ENCODE measurements at regions not wholly inside any gene's neighbourhood (a gene's known extent, or its start where the extent isn't known, plus 50 kb on each side); places are given as distances from the start of the nearest gene placed in this dataset.
"Not testable (repeated sequence)": the region's sequence is repeated elsewhere in the genome, so short reads cannot be mapped to it uniquely, and the experiment has no call there.

DNA sequence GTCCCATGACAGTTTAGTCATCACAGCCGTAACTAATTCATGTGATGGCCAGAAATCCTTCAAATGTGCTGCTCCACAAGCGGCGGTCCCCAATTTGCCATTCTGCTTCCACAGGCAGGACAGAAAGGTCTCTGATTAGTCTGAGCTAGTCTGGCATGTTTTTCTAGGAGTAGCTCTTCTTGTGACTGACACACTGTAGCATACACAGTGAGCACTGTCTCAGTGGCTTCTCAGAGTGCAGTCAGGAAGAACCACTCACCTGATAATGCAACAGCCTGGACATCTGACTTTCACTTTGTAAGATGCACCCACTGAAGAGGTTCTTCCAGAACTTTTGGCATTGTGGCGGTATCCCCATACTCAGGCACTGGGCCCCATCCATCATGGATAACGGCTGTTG, 1266.2 kb downstream of the TMEM121 start:
- DNase-seq (ENCODE audit: low read depth in 2 of 2), result no peak

GRCh38 chr14:106798166-106798565, 1271.8 kb downstream of the TMEM121 start:
- not testable (repeated sequence) for DNase-seq (ENCODE audit: low read depth in 2 of 2)

DNA sequence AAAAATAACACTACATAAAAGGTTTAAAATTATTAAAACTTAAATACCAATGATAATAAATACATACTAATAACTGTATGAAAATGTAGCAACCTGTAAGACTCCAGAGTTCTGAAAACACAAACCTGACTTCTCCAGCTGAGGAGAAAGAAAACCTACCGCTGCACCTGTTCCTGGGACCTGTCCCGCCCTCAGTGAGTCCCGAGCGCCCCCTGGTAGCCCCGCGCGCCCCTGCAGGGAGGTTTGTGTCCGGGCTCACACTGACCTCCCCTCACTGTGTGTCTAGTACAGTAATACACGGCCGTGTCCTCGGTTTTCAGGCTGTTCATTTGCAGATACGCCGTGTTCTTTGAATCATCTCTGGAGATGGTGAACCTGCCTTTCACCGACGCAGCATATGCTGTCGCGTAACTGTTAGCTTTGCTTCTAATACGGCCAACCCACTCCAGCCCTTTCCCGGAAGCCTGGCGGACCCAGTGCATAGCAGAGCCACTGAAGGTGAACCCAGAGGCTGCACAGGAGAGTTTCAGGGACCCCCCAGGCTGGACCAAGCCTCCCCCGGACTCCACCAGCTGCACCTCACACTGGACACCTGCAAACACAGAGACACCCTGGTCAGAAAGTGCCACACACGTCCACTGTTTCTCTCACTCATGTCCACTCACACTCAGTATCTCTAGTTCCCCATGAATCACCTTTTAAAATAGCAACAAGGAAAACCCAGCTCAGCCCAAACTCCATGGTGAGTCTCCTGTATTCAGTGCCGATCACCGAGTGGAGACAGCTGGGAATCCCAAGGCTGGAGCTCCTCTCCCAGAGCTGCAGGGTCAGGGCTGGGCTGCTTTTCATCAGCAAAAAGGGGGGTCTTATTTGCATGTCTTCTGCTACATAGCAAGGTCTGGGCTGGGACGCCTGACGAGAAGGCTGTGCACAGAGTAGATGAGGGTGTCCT, 1276.3 kb downstream of the TMEM121 start:
- no peak for DNase-seq (ENCODE audit: low read depth in 2 of 2)

DNA sequence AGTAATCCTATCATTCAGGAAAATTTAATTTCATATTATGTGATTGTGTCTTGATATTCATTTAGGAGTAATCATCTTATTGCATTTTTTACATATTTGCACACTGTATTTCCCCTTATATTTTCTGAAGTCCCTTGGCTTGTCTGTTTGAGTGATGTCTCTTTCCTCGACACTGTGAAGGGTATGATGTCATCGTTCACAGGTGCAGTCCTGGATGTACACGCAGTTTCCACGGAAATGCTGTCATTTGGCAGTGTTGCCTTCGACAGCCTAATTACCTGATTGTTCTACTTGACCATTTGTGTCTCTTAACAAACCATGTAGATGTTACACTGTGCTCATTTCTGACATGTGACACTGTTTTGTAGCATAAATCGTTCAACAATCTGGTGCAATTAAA, 1277.0 kb downstream of the TMEM121 start:
- no peak for DNase-seq (ENCODE audit: low read depth in 2 of 2)

- DNase-seq (ENCODE audit: low read depth in 2 of 2), result no peak
Measured at GRCh38 chr14:106807493-106807892, 1281.1 kb downstream of the TMEM121 start.

- no peak for DNase-seq (ENCODE audit: low read depth in 2 of 2)
Measured at GRCh38 chr14:106808458-106808857, 1282.1 kb downstream of the TMEM121 start.

GRCh38 chr14:106808907-106809306, 1282.5 kb downstream of the TMEM121 start:
- no peak for DNase-seq (ENCODE audit: low read depth in 2 of 2)

GRCh38 chr14:106809615-106810014, 1283.2 kb downstream of the TMEM121 start:
- DNase-seq (ENCODE audit: low read depth in 2 of 2), result no peak

DNA sequence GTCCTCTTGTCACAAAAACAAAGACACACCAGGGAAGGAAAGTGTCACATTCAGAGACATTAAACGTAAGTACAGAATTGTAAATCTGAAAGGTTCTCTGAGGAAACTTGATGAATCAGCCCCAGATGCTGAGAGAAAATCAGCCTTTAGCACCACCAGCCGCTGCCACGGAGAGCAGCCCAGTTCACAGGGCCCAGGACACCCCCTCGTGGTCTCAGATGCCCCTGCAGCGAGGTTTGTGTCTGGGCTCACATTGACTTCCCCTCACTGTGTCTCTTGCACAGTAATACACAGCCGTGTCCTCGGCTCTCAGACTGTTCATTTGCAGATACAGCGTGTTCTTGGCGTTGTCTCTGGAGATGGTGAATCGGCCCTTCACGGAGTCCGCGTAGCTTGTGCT, 1283.8 kb downstream of the TMEM121 start:
- DNase-seq (ENCODE audit: low read depth in 2 of 2), result not testable (repeated sequence)

DNA sequence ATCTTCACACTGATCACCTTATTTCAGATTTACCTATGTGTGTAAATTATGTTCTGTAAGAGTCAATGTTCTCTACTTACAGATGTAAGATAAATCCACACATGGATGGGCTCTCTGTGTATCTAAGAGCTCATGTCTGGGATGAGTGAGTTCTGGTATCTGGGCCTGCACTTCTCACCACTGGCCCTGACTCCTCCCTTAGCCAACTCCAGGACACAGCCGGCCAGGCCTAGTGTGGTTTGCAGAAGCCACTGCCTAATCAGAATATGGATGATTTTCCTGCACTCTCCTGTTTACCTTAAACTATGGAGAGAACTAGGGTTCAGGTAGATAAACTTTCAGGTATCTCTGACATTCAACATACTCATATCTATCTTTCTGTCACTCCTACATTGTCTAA, 1284.8 kb downstream of the TMEM121 start:
- DNase-seq (ENCODE audit: low read depth in 2 of 2), result no peak

DNA sequence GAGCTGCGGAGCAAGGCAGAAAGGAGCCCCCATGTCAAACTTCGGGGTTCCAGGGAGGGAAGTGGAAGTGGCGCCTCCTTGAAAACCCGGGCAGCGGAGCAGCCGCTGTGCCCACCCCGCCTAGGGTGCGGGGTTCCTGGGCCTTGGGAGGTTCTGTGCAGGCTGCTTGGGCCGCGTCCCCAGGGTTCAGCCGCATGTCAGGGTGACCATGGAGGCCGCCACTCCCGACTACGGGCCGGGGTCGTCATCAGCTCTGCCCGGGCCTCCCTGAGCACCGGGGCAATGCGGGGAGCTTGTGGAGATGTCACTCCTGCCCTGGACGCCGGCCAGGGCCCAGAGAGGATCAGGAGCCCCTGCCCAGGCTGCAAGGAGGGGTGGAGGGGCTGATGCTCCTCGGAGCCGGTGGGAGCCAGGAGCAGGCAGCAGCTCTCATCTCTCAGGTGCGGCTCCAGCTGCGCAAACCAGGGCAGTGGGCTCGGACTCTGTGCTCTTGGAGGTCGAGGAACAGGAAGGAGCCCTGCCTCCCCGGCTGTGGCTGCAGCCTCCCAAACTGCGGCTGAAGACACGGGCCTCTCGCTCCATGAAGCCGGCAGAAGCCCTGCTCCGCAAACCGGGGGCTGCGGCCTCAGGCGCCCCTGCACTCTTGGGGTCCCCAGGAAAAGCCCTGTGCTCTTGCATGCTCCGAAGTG, 1286.5 kb downstream of the TMEM121 start:
- DNase-seq (ENCODE audit: low read depth in 2 of 2), result no peak

- no peak for DNase-seq (ENCODE audit: low read depth in 2 of 2)
Measured at GRCh38 chr14:106813477-106813823, 1287.1 kb downstream of the TMEM121 start.

DNA sequence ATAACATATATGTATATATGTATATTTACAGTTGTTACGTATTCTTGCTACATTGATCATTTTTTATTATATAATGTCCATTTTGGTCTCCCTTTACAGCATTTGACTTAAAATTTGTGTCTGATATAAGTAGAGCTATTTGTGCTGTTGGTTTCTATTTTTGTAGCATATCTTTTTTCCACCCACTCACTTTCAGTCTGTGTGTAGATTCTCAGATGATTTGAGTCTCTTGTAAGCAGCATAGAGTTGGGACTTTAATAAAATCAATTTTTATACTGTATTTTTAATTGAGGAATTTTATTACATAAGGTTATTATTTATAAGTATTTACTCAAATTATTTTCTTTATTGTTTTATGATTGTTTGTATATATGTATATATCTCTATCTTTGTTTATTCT, 1293.7 kb downstream of the TMEM121 start:
- no peak for DNase-seq (ENCODE audit: low read depth in 2 of 2)

DNA sequence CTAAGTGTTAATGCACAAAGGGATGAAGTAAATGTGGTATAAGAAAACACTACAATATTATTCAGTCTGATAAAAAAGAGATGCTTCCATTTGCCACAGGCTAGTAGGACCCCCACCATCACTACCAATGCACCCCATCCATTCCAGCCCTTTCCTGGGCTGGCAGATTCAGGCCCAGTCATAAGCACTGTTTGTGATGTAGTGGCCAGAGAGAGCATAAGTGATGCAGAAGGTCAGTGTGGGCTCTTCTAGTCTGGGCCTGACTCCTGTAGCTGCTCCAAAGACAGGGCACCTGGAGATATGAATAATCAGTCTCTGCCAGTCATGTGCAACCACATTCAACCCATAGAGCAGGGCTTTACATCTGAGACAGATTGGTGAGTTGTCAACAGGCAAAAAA, 1294.7 kb downstream of the TMEM121 start:
- DNase-seq (ENCODE audit: low read depth in 2 of 2), result no peak

- DNase-seq (ENCODE audit: low read depth in 2 of 2), result no peak
Measured at GRCh38 chr14:106822905-106823304, 1296.5 kb downstream of the TMEM121 start.

GRCh38 chr14:106823552-106823951, 1297.2 kb downstream of the TMEM121 start:
- no peak for DNase-seq (ENCODE audit: low read depth in 2 of 2)

GRCh38 chr14:106826833-106827369, 1300.5 kb downstream of the TMEM121 start:
- no peak for DNase-seq (ENCODE audit: low read depth in 2 of 2)

GRCh38 chr14:106831322-106831720, 1304.9 kb downstream of the TMEM121 start:
- DNase-seq (ENCODE audit: low read depth in 2 of 2), result peak in 1 of 2 donors; percentile 42

DNA sequence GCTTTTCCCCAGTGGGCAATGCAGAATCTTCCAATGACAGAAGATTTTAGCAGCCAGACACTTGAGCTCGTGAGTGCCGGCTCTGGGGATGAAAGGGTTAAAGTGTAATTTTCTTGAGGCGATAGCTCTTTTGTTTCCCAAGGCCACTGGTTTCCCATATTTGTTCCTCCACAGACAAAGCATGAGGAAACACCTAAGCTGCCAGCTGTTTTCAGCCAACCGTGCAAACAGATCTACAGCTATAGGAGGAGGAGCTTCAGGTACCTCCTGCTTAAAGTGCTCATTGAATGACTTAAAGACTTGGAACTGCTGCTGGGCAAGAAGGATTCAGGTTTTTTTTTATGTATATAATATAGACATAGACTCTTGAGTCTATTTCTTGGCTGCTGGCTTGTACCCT, 1311.5 kb downstream of the TMEM121 start:
- DNase-seq (ENCODE audit: low read depth in 2 of 2), result no peak

GRCh38 chr14:106838991-106839769, 1312.8 kb downstream of the TMEM121 start:
- DNase-seq (ENCODE audit: low read depth in 2 of 2), result no peak

- no peak for DNase-seq (ENCODE audit: low read depth in 2 of 2)
Measured at GRCh38 chr14:106840258-106840657, 1313.9 kb downstream of the TMEM121 start.

GRCh38 chr14:106840991-106841390, 1314.6 kb downstream of the TMEM121 start:
- no peak for DNase-seq (ENCODE audit: low read depth in 2 of 2)
